ENCODE measurements at regions not wholly inside any gene's neighbourhood (a gene's known extent, or its start where the extent isn't known, plus 50 kb on each side); places are given as distances from the start of the nearest gene placed in this dataset.
"Not testable (repeated sequence)": the region's sequence is repeated elsewhere in the genome, so short reads cannot be mapped to it uniquely, and the experiment has no call there.

DNA sequence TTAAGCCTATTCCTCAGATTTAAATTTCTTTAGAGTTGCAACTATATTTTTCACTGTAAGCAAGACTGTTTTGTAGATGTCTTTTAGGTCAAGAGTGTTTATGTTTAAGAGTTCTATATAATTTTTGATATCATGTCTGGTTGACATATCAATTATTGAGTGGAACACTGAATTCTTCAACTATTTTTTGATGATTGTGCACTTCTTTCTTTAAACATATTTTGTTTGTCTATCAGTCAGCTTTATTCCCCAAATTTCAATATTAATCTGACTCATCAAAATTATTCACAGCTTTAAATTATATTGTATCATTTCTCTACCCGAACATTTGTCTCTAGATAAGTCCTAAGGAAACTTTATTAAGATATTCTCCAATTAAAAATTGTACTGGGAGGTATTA lies 933.6 kb upstream of the ROBO1 start:
- DNase-seq = no peak

- DNase-seq = no peak
Measured at GRCh38 chr3:80697291-80697690, 929.5 kb upstream of the ROBO1 start.

- no peak for DNase-seq
Measured at GRCh38 chr3:80696280-80696679, 928.5 kb upstream of the ROBO1 start.

DNA sequence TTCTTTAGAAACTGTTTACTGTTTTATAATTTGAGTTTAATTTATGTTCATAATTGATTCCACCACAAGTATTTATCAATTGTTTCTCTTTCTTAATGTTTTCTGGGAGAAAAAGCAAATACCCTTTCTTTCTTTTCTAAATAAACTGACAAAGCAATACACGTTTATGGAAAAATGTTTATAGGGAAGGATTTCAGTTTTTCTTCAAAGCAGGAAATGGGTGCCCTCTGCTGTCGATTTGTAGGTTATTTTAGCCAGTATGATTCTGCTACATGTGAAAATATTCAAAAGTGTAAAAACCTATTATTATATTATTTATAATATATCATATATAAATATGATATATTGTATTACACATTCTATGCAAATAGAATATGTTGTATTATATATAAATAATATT lies 921.0 kb upstream of the ROBO1 start:
- no peak for DNase-seq

DNA sequence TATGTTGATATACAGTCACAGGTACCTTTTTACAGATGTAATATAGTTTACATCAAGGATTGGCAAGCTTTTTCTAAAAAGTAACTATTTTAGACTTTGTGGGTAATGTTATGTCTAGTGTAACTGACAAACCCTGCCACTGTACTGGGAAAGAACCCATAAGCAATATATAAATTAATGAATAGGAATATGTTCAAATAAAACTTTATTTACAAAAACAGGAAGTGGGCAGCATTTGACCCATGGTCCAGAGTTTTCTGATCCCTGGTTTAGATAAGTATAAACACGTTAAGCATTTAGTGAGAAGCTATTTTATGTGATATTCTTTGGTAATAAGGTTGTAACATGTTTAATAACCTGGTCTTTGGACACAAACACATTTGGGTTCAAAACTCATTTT lies 915.2 kb upstream of the ROBO1 start:
- no peak for DNase-seq

DNA sequence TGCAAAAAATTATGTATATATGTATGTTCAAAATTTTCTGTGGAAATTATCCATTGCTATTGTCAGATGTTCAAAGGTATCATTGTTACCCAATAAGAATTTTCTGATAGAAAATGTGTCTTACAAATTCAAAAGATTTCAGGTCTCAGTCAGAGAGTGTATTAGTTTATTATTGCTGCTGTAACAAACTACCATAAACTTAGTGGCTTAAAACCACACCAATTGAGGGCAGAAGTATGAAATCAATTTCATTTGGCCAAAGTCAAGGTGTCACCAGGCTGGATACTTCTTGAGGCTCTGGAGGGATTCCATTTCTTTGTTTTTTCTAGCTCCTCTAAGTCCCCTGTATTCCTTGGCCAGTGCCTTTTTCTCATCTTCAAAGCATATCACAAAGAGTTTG lies 914.4 kb upstream of the ROBO1 start:
- no peak for DNase-seq

GRCh38 chr3:80677796-80678195 lies 910.0 kb upstream of the ROBO1 start:
- no peak for DNase-seq

DNA sequence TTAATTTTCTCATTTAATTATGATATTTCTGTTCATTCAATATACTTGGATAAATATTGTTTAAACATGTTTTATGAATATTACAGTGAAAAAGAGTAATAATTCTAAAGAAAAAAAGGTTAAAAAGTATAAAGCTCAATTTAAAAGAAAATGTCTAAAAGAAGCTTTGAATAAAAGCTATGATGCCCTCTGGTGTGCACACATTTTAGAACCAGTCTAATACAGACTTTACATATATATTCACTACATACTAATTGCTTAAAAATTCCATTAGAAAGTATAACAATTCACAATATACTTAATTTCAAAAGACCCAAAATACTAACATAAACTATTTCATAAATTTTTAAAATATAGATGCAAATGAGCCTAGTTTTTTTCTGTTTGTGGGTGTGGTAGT lies 909.1 kb upstream of the ROBO1 start:
- no peak for DNase-seq

DNA sequence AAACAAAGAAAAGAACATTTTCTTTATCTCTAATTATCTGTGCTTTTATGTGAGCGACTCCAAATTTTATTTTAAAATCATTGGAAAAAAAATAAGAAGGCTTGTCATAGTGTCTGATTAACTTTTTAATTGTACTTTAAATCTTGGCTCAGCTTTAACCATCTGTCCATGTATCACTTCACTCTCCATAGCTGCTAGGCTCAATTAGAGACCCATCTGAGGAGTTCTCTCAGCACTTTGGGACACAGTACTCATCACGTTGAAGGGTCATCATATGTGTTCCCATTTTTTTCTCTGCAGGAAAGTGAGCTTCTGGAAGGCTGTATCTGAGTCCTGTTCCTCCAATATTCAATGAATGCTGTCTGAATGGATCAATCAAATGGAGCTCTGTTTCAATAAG lies 908.5 kb upstream of the ROBO1 start:
- no peak for DNase-seq

- DNase-seq = no peak
Measured at GRCh38 chr3:80675790-80676189, 908.0 kb upstream of the ROBO1 start.

- no peak for DNase-seq
Measured at GRCh38 chr3:80668600-80669294, 900.9 kb upstream of the ROBO1 start.

DNA sequence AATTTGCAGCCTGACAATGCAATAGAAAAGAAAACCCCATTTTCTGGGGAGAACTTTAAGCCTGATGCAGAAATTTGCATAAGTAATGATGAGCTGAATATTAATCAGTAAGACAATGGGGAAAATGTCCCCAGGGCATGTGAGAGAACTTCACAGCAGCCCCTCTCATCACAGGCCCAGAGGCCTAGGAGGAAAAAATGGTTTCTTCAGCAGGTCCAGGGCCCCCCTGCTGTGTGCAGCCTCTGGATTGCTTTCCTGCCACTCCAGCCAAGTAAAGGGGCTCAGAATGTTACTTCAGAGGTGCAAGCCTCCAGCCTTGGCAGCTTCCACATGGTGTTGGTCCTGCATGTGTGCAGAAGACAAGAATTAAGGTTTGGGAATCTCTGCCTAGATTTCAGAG lies 900.3 kb upstream of the ROBO1 start:
- no peak for DNase-seq

- no peak for DNase-seq
Measured at GRCh38 chr3:80663426-80663825, 895.6 kb upstream of the ROBO1 start.

DNA sequence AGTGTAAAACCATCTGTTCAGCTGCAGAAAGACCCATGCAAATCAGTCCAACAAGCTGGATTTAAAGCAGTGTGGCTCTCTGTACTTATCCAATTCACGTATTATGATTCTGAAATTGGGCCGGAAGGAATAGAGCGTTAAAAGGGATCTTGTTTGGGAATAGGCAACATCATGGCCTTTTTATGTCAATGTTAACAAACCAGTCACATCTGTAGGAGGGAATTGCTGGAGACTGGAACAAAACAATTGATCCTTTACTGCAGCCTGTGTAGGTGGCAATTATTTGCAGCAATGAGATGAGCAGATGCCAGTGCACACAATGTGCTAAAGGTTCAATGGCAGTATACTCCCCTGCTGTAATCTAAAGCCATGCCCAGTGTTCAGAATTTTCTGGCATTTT lies 887.4 kb upstream of the ROBO1 start:
- DNase-seq = no peak

DNA sequence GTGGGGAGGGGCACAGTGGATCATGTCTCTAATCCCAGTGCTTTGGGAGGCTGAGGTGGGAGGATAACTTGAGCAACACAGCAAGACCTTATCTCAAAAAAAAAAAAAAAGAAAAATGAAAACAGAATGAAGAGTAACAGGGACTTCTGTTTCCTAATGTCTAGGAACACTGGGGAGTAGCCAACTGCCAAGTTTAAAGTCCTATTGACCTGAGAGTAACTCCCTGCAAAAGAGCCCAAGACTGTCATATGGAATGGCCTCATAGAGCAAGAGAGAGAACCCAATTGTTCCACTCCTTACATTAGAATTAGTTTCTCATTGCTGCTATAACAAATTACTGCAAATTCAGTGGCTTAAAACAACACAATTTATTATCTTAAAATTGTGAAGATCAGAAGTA lies 881.4 kb upstream of the ROBO1 start:
- DNase-seq = no peak

DNA sequence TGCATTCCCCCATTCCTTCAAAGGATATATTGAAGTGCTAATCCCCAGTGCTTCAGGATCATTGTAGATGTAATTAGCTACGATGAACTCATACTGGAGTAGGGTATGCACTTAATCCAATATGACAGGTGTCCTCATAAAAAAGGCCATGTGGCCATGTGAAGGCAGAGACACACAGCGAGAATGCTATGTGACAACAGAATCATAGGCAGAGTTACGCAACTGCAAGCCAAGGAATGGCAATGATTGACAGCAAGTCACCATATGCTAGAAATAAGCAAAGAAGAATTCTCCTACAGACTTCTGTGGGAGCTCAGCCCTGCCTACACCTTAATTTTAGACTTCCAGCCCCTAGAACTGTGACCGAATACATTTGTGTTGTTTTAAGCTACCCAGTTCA lies 875.6 kb upstream of the ROBO1 start:
- no peak for DNase-seq

DNA sequence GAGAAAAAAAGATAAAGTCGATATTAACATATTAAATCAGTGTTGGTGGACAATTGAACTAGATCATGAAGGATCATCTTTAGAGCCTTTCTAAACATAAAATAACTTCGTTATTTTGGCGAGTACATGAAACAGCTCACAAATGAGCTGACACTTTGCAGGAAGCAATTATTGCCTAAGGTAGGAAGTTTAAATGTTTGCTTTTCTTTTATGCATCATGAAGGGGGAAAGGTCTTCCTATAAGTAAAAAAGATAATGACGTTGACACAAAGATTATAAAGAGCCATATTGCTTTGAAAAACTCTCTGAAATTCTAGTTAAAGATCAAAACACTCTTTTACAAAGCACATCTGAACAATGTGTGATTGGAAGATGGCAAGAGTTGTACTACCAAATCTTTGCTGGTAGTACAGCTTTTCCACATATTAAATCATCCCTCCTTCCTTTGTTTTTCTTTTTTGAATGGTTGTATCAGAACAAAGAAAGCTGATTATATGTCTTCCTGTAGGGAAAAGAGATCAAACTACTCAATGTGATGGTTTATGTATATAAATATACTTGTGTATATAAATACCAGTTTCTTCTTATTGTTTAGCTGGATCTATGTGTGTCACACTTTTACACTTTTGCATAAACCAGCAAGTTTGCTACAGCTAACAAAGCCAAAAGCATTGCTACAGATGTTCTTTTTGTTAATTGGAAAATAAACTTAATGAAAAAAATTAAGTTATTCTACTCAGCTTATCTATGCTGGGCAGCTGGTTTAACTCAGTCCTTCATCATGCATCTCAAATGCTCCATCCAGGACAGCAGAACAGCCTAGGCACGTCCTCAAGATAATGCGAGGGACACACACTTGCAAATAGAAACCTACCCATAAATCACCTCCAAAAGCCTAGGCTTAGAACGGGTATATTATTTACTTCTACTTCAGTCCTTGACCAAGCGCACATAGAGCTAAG lies 850.8 kb upstream of the ROBO1 start:
- DNase-seq = no peak

GRCh38 chr3:80612366-80612765 lies 844.6 kb upstream of the ROBO1 start:
- DNase-seq = no peak

DNA sequence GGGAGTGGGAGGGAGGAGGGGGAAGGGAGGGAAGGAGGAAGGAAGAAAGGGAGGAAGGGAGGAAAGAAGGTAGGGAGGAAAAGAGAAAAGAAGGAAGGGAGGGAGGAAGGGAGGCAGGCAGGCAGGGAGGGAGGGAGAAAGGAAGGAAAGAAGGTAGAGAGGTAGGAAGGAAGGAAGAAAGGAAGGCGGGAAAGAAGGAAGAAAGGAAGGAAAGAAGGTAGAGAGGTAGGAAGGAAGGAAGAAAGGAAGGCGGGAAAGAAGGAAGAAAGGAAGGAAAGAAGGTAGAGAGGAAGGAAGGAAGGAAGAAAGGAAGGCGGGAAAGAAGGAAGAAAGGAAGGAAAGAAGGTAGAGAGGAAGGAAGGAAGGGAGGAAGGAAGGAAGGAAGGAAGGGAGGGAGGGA lies 840.3 kb upstream of the ROBO1 start:
- DNase-seq = not testable (repeated sequence)

DNA sequence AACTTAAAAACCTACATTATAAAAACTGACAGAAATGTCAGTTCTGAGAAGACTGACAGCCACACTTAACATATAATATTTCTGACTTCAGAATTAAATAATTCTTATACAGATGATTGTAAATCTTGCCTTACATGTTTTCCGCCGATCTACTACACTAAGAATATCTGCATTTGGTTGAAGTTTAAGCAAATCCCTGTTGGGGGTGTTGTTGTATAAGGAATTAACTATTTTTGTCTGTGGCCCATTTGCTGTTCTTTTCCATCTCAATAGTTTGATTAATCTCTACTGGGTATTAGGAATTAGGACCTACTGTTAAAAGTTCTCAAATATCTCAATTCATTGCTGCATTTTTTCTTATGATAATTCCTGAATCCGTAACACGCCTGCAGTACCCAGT lies 838.3 kb upstream of the ROBO1 start:
- no peak for DNase-seq

DNA sequence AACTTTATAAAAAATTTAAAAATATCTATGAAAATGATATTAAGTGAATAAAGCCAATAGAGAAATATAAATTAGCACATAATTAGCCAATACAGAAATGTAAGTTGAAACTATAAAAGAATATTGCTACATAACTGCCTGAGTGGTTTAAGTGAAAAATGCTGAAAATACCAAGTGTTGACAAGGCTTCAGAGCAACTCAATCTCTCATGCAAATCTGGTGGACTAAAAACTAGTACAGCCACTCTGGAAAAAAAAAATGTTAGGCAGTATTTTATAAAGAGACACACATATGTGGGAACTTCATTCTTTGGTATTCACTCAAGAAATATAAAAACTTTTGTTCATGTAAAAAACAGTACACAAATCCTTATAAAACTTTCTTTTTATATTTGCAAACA lies 833.7 kb upstream of the ROBO1 start:
- no peak for DNase-seq

- DNase-seq = no peak
Measured at GRCh38 chr3:80592792-80593191, 825.0 kb upstream of the ROBO1 start.

DNA sequence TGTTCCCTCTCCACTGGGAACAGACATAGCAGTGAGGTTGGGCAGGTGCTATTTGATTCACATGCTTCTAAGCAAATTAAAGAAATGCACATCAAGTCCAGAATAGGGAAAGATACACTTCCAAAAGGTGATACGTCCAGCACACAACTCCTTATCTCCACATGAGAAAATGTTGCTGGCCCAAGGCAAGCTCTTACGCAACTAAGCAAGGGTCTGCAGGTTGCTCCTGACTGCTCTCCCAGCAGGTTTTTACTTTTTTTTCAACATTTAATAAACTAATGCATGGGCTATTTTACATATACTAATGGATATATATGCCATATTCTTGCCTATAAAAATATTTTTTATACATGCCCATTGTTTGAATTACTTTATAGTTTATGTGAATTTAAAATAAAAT lies 818.5 kb upstream of the ROBO1 start:
- no peak for DNase-seq

DNA sequence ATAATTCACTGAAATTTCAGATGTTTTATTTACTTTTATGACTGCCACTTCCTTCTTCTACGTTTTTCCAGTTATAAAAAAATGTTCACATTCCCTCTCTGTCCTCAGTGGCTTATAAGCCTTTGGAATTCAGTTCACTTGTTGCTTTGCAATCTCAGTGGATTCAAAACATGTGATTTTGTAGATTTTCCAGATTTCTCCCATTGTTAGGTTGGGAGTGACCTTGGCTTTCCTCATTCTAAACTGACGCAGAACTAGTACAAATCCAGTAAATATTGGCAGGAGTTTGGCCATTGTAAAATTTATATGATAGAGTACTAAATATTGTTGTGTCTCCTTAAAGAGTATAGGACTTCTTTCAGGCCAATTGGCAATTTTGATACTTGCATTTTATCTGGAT lies 812.3 kb upstream of the ROBO1 start:
- DNase-seq = no peak

DNA sequence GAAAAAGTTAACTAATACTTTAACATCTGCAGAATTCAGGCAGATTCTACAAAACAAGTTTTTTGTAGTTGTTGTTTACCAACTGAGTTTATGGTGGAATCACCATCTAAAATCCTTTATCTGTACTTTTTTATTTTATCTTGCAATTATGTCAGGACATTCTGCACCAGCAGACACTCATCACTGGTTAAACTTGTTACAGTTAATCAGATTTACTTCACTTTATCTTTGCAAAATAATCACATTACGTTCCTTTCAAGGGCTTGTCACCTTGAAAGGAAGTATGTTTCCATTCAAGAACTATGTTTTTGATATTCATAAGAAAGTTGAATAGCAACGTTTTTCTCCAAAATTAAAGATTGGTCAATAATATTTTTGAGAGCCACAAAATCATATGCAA lies 796.6 kb upstream of the ROBO1 start:
- no peak for DNase-seq

Data from activated CD4-positive, alpha-beta T cell treated with anti-CD3 and anti-CD28 coated beads, Interleukin-2, amount 50 U/mL, for 48 hours (primary cell).